PC-9 (cell line): ENCODE measurements at regions not wholly inside any gene's neighbourhood (a gene's known extent, or its start where the extent isn't known, plus 50 kb on each side); places are given as distances from the start of the nearest gene placed in this dataset.

Experiments
- EZH2 ChIP-seq: fragments of 200-600 bp; sonication (generic); IDR thresholded peaks from 2 replicates; pipeline ENCODE4 v1.8.0; 2017; ENCODE audit warnings: antibody characterized with exemption, low read depth
- TF ChIP-seq, protein P1 (sequence below): fragments of 200-600 bp; sonication (generic); conservative IDR thresholded peaks from 2 replicates; pipeline ENCODE4 v1.6.1; 2017; ENCODE audit warnings: mixed run types, antibody characterized with exemption, mild to moderate bottlenecking, moderate library complexity

DNA sequence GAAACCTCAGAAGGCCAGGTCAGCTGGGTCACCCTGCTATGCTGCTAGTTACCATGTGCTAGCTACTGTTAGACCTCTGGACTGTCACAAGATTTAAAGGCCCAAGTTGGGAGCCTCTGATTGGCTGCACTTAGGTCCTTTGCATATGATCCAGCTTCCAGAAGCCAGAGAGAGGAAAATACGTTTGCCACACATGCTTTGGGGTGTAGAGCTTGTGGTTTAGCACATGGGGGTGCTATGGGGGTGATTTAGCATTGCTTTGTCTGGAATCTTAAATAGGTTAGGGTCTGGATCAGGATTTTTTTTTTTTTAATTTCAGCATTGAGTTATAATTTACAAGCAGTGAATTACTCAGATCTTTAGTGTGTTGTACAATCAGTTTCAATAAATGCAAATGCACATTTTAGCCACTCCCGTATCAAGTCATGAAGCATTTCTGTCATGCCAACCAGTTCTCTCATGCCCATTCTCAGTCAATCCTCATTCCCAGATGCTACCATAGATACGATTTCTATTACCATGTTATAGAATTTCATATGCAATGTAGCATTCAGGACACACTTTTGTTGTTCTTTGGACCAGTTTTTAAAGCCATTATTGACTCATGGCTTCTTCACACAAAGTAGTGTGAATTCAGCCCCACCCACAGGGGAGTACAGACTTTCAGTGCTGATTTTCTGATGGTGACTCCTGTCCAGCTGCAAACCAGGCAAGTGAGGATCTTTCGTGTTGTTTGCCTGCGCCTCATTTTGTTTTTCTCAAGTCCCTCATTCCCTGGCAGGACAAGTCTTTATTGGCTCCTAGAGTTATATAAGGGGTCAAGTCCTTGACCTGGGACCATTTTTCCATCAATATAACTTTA, 250.4 kb downstream of the LRRC70 start:
- TF ChIP-seq, protein P1, sequence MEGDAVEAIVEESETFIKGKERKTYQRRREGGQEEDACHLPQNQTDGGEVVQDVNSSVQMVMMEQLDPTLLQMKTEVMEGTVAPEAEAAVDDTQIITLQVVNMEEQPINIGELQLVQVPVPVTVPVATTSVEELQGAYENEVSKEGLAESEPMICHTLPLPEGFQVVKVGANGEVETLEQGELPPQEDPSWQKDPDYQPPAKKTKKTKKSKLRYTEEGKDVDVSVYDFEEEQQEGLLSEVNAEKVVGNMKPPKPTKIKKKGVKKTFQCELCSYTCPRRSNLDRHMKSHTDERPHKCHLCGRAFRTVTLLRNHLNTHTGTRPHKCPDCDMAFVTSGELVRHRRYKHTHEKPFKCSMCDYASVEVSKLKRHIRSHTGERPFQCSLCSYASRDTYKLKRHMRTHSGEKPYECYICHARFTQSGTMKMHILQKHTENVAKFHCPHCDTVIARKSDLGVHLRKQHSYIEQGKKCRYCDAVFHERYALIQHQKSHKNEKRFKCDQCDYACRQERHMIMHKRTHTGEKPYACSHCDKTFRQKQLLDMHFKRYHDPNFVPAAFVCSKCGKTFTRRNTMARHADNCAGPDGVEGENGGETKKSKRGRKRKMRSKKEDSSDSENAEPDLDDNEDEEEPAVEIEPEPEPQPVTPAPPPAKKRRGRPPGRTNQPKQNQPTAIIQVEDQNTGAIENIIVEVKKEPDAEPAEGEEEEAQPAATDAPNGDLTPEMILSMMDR: no peak
- no peak for TF ChIP-seq EZH2
